Stomach (tissue), 4 donors: ENCODE measurements at regions not wholly inside any gene's neighbourhood (a gene's known extent, or its start where the extent isn't known, plus 50 kb on each side); places are given as distances from the start of the nearest gene placed in this dataset.

Source experiments
- POLR2A ChIP-seq, 4 donors: fragments of 450-650 bp; IDR thresholded peaks; one replicate each; pipeline ENCODE4 v1.6.1; 2016; ENCODE audit warnings: antibody characterized with exemption in 4 of 4, control low read depth in 2 of 4, mild to moderate bottlenecking in 1 of 4, moderate library complexity in 1 of 4
- POLR2AphosphoS5 ChIP-seq, 3 donors: sonication (generic); formaldehyde crosslinking; IDR thresholded peaks; one replicate each; pipeline ENCODE4 v1.6.1; 2016; ENCODE audit warnings: antibody characterized with exemption in 3 of 3
- TF ChIP-seq, protein P1 (sequence below), 7 experiments: fragments of 450-650 bp in 4 of 7; fragments of 200-600 bp in 3 of 7; sonication (generic) in 3 of 7; IDR thresholded peaks; one replicate each; pipeline ENCODE4 v1.5.1; 2016 to 2019; ENCODE audit warnings: antibody characterized with exemption in 7 of 7, control low read depth in 2 of 7, mild to moderate bottlenecking in 1 of 7

DNA sequence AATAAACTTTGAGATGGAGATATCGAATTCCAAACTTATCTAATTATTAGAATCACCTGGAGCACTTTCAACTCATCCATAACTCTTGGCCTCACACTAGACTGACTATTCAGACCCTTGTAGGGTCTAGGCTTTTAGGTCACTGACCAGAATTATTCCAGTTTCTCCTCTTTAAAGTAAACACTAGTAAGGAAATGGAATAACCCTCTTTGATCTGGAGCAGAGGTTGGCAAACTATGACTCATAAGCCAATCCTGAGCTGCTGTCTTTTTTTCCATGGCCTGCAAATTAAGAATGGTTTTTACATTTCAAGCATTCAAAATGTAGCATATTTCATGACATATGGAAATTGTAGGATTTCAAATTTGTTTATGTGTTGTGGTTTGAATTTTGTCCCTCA lies 1601.9 kb downstream of the REEP3 start:
- TF ChIP-seq, protein P1, sequence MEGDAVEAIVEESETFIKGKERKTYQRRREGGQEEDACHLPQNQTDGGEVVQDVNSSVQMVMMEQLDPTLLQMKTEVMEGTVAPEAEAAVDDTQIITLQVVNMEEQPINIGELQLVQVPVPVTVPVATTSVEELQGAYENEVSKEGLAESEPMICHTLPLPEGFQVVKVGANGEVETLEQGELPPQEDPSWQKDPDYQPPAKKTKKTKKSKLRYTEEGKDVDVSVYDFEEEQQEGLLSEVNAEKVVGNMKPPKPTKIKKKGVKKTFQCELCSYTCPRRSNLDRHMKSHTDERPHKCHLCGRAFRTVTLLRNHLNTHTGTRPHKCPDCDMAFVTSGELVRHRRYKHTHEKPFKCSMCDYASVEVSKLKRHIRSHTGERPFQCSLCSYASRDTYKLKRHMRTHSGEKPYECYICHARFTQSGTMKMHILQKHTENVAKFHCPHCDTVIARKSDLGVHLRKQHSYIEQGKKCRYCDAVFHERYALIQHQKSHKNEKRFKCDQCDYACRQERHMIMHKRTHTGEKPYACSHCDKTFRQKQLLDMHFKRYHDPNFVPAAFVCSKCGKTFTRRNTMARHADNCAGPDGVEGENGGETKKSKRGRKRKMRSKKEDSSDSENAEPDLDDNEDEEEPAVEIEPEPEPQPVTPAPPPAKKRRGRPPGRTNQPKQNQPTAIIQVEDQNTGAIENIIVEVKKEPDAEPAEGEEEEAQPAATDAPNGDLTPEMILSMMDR (IDR thresholded peaks at IDR 0.05), result no peak
- no peak for TF ChIP-seq POLR2A (IDR thresholded peaks at IDR 0.05)
- no peak for TF ChIP-seq POLR2AphosphoS5 (IDR thresholded peaks at IDR 0.05)
